GM12864 (cell line): ENCODE measurements at regions not wholly inside any gene's neighbourhood (a gene's known extent, or its start where the extent isn't known, plus 50 kb on each side); places are given as distances from the start of the nearest gene placed in this dataset.

ENCODE experiments used
- DNase-seq: peaks from one replicate; pipeline ENCODE4 v3.0.0-alpha.2; 2011; ENCODE audit warnings: low read depth
- H3K4me3 ChIP-seq: 2 replicates; pipeline ENCODE4 v1.5.1; 2011; ENCODE audit warnings: mild to moderate bottlenecking, low read depth, low read length, control low read depth
- CTCF ChIP-seq: IDR thresholded peaks from 2 replicates; pipeline ENCODE4 v1.5.1; 2011; ENCODE audit warnings: low read depth, mild to moderate bottlenecking, moderate library complexity, low read length, control low read depth, inconsistent platforms; ENCODE audit errors: missing control alignments

- no peak for DNase-seq
- H3K4me3 ChIP-seq = no peak overlapping the region
- no peak for TF ChIP-seq CTCF
Measured at GRCh38 chr11:116656011-116656410, 116.8 kb downstream of the BUD13 start.

- H3K4me3 ChIP-seq = no peak overlapping the region
- no peak for DNase-seq
- TF ChIP-seq CTCF = no peak
Measured at GRCh38 chr11:116654526-116654925, 118.3 kb downstream of the BUD13 start.

- no peak overlapping the region for H3K4me3 ChIP-seq
- TF ChIP-seq CTCF = no peak
- no peak for DNase-seq
Measured at GRCh38 chr11:116653206-116653605, 119.6 kb downstream of the BUD13 start.

GRCh38 chr11:116651737-116652237 is 121.0 kb downstream of the BUD13 start:
- H3K4me3 ChIP-seq = no peak overlapping the region
- no peak for TF ChIP-seq CTCF
- DNase-seq = no peak

- TF ChIP-seq CTCF = no peak
- no peak for DNase-seq
- H3K4me3 ChIP-seq = no peak overlapping the region
Measured at GRCh38 chr11:116651098-116651736, 121.6 kb downstream of the BUD13 start.

GRCh38 chr11:116650052-116650451 is 122.7 kb downstream of the BUD13 start:
- DNase-seq = no peak
- no peak overlapping the region for H3K4me3 ChIP-seq
- TF ChIP-seq CTCF = no peak

GRCh38 chr11:116649268-116649667 is 123.5 kb downstream of the BUD13 start:
- H3K4me3 ChIP-seq = no peak overlapping the region
- TF ChIP-seq CTCF = no peak
- no peak for DNase-seq
